ENCODE measurements at regions not wholly inside any gene's neighbourhood (a gene's known extent, or its start where the extent isn't known, plus 50 kb on each side); places are given as distances from the start of the nearest gene placed in this dataset.

DNA sequence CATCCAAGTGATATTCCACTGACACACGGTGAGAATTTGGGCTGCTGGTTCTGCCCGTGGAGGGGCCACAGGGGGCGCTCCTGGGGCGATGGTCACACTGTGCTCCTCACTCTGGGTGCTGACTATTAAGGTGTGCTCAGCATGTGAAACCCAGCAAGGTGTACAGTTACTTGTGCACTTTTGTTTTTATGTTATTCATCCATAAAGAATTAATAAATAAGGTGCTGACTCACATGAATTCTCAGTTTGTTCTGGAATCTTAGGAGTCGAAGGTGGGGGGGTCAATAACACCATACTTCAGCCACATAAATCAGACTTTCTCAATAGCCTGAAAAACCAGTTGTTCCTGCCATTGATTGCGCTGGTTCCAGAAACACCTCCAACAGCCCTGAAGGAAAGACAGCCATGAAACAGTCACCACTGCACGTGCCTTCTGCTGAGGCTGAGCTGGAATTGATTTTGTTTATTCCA, 53.5 kb upstream of the SPATA12 start:
- no peak overlapping the region for H3K4me3 ChIP-seq (replicated peaks; ENCODE audit: insufficient read depth, low read length)
- H3K27me3 ChIP-seq (ENCODE audit: insufficient read depth, poor library complexity, severe bottlenecking): no peaks in the 10 kb centered on the region
- DNase-seq (ENCODE audit: low read depth in 1 of 2, low spot score in 1 of 2): no peak
- TF ChIP-seq, protein P1, sequence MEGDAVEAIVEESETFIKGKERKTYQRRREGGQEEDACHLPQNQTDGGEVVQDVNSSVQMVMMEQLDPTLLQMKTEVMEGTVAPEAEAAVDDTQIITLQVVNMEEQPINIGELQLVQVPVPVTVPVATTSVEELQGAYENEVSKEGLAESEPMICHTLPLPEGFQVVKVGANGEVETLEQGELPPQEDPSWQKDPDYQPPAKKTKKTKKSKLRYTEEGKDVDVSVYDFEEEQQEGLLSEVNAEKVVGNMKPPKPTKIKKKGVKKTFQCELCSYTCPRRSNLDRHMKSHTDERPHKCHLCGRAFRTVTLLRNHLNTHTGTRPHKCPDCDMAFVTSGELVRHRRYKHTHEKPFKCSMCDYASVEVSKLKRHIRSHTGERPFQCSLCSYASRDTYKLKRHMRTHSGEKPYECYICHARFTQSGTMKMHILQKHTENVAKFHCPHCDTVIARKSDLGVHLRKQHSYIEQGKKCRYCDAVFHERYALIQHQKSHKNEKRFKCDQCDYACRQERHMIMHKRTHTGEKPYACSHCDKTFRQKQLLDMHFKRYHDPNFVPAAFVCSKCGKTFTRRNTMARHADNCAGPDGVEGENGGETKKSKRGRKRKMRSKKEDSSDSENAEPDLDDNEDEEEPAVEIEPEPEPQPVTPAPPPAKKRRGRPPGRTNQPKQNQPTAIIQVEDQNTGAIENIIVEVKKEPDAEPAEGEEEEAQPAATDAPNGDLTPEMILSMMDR (IDR thresholded peaks at IDR 0.05; ENCODE audit: insufficient read depth, low read length): no peak
- TF ChIP-seq, protein P2, sequence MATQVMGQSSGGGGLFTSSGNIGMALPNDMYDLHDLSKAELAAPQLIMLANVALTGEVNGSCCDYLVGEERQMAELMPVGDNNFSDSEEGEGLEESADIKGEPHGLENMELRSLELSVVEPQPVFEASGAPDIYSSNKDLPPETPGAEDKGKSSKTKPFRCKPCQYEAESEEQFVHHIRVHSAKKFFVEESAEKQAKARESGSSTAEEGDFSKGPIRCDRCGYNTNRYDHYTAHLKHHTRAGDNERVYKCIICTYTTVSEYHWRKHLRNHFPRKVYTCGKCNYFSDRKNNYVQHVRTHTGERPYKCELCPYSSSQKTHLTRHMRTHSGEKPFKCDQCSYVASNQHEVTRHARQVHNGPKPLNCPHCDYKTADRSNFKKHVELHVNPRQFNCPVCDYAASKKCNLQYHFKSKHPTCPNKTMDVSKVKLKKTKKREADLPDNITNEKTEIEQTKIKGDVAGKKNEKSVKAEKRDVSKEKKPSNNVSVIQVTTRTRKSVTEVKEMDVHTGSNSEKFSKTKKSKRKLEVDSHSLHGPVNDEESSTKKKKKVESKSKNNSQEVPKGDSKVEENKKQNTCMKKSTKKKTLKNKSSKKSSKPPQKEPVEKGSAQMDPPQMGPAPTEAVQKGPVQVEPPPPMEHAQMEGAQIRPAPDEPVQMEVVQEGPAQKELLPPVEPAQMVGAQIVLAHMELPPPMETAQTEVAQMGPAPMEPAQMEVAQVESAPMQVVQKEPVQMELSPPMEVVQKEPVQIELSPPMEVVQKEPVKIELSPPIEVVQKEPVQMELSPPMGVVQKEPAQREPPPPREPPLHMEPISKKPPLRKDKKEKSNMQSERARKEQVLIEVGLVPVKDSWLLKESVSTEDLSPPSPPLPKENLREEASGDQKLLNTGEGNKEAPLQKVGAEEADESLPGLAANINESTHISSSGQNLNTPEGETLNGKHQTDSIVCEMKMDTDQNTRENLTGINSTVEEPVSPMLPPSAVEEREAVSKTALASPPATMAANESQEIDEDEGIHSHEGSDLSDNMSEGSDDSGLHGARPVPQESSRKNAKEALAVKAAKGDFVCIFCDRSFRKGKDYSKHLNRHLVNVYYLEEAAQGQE (IDR thresholded peaks at IDR 0.05; ENCODE audit: insufficient replicate concordance, low read depth): no peak
- no peak for TF ChIP-seq GABPA (IDR thresholded peaks at IDR 0.05; ENCODE audit: low read depth)
- no peak for TF ChIP-seq SPI1 (IDR thresholded peaks at IDR 0.05; ENCODE audit: borderline replicate concordance, low read depth)
- TF ChIP-seq POLR2AphosphoS5 (IDR thresholded peaks at IDR 0.05; ENCODE audit: low read depth): no peak
- no peak overlapping the region for H3K27ac ChIP-seq (replicated peaks)

DNA sequence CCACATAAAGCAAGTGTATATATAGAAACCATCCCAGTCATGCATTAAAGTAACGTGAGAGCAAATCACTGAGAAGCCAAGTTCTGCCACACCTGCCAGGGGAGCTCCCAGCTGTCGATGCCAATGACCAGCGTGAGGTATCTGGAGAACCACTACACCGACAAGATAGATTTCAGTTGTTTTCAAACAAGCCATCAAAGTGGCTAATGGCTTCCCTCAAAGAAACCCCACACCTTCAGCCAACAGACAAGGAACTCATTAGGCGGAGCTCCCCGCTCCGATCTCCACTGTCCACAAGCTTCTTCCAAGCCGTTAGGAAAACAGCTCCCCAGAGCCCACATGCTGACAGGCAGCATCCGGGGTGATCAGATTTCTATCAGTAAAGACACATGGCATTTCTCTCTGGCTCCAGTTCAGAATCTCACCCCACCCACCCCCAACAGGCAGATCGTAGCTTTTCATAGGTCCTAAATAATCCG, 54.2 kb upstream of the SPATA12 start:
- no peak for DNase-seq (ENCODE audit: low read depth in 1 of 2, low spot score in 1 of 2)
- Histone ChIP-seq H3K27me3 (ENCODE audit: insufficient read depth, poor library complexity, severe bottlenecking) (no peaks in the 10 kb centered on the region), H3K4me3 (replicated peaks; ENCODE audit: insufficient read depth, low read length) (no peak overlapping the region), H3K27ac (replicated peaks) (no peak overlapping the region)
- TF ChIP-seq SPI1 (IDR thresholded peaks at IDR 0.05; ENCODE audit: borderline replicate concordance, low read depth): no peak
- TF ChIP-seq, protein P1 (IDR thresholded peaks at IDR 0.05; ENCODE audit: insufficient read depth, low read length): no peak
- TF ChIP-seq GABPA (IDR thresholded peaks at IDR 0.05; ENCODE audit: low read depth): no peak
- TF ChIP-seq, protein P2 (IDR thresholded peaks at IDR 0.05; ENCODE audit: insufficient replicate concordance, low read depth): no peak
- no peak for TF ChIP-seq POLR2AphosphoS5 (IDR thresholded peaks at IDR 0.05; ENCODE audit: low read depth)

DNA sequence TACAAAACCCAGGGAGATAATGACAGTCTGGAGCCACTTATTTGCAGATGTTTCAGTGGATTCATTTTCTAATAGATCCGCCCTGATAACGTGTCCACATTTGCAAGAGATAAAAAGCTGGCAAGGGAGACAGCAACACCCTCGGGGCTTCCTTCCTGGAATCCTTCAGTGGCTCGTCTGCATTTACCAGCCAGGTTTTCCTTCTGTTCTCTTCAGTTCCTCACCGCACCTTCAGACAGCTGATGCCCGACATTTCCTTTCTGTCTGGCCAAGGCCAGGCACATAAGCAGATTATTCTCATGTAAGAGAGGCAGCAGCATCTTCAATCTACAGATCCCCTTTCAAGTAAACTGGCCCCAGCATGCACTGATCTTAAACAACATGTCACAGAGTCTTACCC, 56.2 kb upstream of the SPATA12 start:
- H3K4me3 ChIP-seq (replicated peaks; ENCODE audit: insufficient read depth, low read length): no peak overlapping the region
- no peak for DNase-seq (ENCODE audit: low read depth in 1 of 2, low spot score in 1 of 2)
- H3K27me3 ChIP-seq (ENCODE audit: insufficient read depth, poor library complexity, severe bottlenecking): no peaks in the 10 kb centered on the region
- TF ChIP-seq GABPA (IDR thresholded peaks at IDR 0.05; ENCODE audit: low read depth): no peak
- TF ChIP-seq, protein P1 (IDR thresholded peaks at IDR 0.05; ENCODE audit: insufficient read depth, low read length): no peak
- no peak for TF ChIP-seq SPI1 (IDR thresholded peaks at IDR 0.05; ENCODE audit: borderline replicate concordance, low read depth)
- TF ChIP-seq, protein P2 (IDR thresholded peaks at IDR 0.05; ENCODE audit: insufficient replicate concordance, low read depth): no peak
- no peak for TF ChIP-seq POLR2AphosphoS5 (IDR thresholded peaks at IDR 0.05; ENCODE audit: low read depth)
- H3K27ac ChIP-seq (replicated peaks): no peak overlapping the region

Data from HL-60 (cell line).